ENCODE measurements at regions not wholly inside any gene's neighbourhood (a gene's known extent, or its start where the extent isn't known, plus 50 kb on each side); places are given as distances from the start of the nearest gene placed in this dataset.
"Not testable (repeated sequence)": the region's sequence is repeated elsewhere in the genome, so short reads cannot be mapped to it uniquely, and the experiment has no call there.

GRCh38 chr13:97736436-97736835 lies 217.0 kb upstream of the IPO5 start:
- no peak for DNase-seq

GRCh38 chr13:97742084-97742483 lies 211.4 kb upstream of the IPO5 start:
- DNase-seq: no peak

- DNase-seq: no peak
Measured at GRCh38 chr13:97743938-97744337, 209.5 kb upstream of the IPO5 start.

- DNase-seq: no peak
Measured at GRCh38 chr13:97746649-97747048, 206.8 kb upstream of the IPO5 start.

GRCh38 chr13:97749174-97749573 lies 204.3 kb upstream of the IPO5 start:
- DNase-seq: no peak

- no peak for DNase-seq
Measured at GRCh38 chr13:97751477-97751876, 202.0 kb upstream of the IPO5 start.

- no peak for DNase-seq
Measured at GRCh38 chr13:97752961-97753668, 200.4 kb upstream of the IPO5 start.

- no peak for DNase-seq
Measured at GRCh38 chr13:97753942-97754670, 199.4 kb upstream of the IPO5 start.

- DNase-seq: no peak
Measured at GRCh38 chr13:97757807-97758206, 195.7 kb upstream of the IPO5 start.

GRCh38 chr13:97758317-97758716 lies 195.2 kb upstream of the IPO5 start:
- DNase-seq: no peak

- no peak for DNase-seq
Measured at GRCh38 chr13:97761796-97762540, 191.5 kb upstream of the IPO5 start.

GRCh38 chr13:97766749-97767148 lies 186.7 kb upstream of the IPO5 start:
- DNase-seq: no peak

- DNase-seq: no peak
Measured at GRCh38 chr13:97768134-97768533, 185.3 kb upstream of the IPO5 start.

- DNase-seq: not testable (repeated sequence)
Measured at GRCh38 chr13:97770231-97770630, 183.2 kb upstream of the IPO5 start.

- DNase-seq: not testable (repeated sequence)
Measured at GRCh38 chr13:97772466-97772865, 181.0 kb upstream of the IPO5 start.

GRCh38 chr13:97774391-97775100 lies 178.9 kb upstream of the IPO5 start:
- DNase-seq: not testable (repeated sequence)

- DNase-seq: no peak
Measured at GRCh38 chr13:97780486-97780885, 173.0 kb upstream of the IPO5 start.

- DNase-seq: no peak
Measured at GRCh38 chr13:97781891-97782305, 171.6 kb upstream of the IPO5 start.

- no peak for DNase-seq
Measured at GRCh38 chr13:97786510-97786909, 167.0 kb upstream of the IPO5 start.

GRCh38 chr13:97797553-97797952 lies 155.9 kb upstream of the IPO5 start:
- DNase-seq: no peak

GRCh38 chr13:97798171-97798821 lies 155.2 kb upstream of the IPO5 start:
- no peak for DNase-seq

GRCh38 chr13:97798836-97799235 lies 154.6 kb upstream of the IPO5 start:
- DNase-seq: no peak

GRCh38 chr13:97802213-97802612 lies 151.3 kb upstream of the IPO5 start:
- no peak for DNase-seq
